Glomerular visceral epithelial cell (primary cell): ENCODE measurements at regions not wholly inside any gene's neighbourhood (a gene's known extent, or its start where the extent isn't known, plus 50 kb on each side); places are given as distances from the start of the nearest gene placed in this dataset.
"Not testable (repeated sequence)": the region's sequence is repeated elsewhere in the genome, so short reads cannot be mapped to it uniquely, and the experiment has no call there.

Experiments used
- DNase-seq: peaks from one replicate; pipeline ENCODE4 v3.0.0-alpha.2; 2016; ENCODE audit errors: extremely low spot score

GRCh38 chr18:39178166-39178565 is 1612.6 kb upstream of the CELF4 start:
- DNase-seq, result no peak

DNA sequence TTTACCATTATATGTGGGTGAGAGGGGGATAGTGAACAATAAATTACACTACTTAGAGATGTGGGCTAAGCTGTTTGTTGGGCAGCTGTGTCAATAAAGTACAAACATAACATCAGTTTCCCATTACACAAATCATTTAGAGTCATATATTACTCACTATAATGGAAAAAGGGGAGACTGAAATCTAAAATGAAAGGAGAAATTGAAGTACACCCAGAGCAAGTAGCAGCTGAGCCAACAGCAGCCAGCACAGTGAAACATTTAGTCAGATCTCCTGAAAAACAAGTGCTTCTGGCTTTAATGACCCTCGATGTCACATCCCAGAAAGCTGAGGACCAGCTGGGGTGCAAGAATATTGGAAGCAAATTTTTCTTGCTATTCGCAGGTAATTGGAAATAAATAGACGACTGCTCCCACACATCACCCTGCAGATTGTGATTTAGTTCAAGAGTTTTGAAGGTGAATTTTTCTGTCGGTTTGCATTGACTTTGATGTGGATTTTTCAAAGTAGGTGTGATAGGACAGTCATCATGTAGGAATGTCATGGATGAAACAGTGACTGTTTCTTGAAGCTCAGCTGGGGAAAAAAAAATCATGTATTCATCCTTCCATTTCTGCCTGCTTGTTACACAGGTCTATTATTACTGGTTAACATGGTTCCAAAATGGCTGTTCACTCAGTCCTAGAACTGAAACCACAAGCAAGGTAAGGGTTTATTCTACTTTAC is 1607.3 kb upstream of the CELF4 start:
- DNase-seq, result peak; percentile 9

DNA sequence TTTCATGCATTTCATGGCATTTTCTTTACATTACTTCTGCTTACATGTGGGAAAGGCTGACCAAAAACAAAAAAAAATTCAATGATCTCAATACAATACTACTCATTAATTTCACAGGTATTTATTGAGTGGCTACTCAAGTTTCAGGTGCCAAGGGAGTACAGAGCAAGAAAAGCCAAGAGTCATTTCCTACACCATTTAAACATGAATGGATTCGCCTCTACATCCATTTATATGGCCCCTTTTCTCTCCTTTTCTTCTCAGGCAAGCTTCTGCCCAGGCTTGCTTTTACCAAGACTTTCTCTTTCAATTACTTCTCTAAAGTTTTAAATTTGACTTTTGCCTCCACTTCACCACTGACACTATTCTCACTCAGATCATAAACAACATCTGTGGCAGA is 1603.1 kb upstream of the CELF4 start:
- no peak for DNase-seq

DNA sequence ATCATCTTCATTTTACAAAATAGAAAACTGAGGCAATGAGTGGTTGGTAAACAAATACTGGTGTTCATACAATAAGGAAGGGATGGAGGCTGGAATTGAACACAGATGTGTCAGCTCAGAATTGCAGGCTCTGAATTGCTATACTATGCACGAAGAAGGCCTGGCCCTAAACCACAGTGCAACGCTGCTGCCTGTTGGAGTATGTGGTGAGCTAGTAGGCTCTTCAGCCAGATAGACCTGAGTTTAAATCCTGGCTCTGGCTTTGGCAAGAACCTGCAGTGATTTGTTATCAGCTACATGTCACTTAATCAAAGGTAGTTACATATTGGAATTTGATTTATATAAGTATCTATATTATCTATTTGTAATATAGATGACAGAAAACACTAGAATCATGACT is 1602.4 kb upstream of the CELF4 start:
- no peak for DNase-seq

- no peak for DNase-seq
Observed at GRCh38 chr18:39166776-39167175, 1601.2 kb upstream of the CELF4 start.

DNA sequence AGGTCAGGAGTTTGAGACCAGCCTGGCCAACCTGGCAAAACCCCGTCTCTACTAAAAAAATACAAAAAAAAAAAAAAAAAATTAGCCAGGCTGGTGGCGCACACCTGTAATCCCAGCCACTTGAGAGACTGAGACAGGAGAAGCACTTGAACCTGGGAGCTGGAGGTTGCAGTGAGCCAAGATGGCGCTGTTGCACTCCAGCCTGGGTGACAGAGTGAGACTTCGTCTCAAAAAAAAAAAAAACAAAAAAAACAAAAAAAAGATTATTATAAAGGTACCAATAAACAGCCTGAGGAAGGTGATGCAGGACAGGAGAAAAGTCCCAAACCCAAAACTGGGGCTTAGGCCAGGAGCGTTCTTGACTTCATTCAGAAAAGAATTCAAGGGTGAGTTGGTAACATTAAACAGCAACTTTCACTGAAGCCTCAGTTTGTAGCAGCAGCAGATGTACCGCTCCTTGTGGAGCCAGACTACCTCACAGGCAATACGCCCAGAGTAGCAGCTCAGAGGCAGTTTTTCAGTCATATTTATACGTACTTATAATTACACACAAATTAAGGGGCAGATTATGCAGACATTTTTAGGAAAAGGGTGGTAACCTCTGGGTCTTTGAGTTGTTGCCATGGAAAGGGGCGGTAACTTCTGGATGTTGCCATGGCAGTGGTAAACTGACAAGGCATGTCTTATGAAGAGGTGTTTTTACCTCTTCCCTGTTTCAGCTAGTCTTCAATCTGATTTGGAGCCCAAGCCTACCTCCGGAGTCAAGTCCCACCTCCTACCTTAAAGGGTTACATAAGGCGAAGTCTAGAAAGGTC is 1596.6 kb upstream of the CELF4 start:
- no peak for DNase-seq

DNA sequence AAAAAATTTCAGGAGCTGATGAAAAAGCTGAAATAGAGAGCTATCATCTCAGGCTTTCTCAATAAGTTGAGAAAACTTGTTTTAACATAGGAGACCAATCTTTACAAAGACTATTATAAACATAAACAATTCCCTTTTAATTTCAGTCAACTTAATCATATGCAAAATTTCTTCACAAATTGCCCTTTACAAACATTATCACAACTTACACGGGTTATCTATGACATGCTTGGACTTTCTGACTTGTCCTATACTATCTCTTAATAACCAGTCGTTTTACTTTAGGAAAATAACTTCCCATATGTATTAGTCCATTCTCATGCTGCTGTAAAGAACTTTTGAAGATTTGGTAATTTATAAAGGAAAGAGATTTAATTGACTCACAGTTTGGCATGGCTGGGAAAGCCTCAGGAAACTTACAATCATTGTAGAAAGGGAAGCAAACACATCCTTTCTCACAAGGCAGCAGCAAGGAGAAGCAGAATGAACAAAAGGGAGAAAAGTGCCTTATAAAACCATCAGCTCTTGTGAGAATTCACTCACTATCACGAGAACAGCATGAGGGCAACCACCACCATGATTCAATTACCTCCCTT is 1583.7 kb upstream of the CELF4 start:
- no peak for DNase-seq

GRCh38 chr18:39134255-39134654 is 1568.7 kb upstream of the CELF4 start:
- no peak for DNase-seq

DNA sequence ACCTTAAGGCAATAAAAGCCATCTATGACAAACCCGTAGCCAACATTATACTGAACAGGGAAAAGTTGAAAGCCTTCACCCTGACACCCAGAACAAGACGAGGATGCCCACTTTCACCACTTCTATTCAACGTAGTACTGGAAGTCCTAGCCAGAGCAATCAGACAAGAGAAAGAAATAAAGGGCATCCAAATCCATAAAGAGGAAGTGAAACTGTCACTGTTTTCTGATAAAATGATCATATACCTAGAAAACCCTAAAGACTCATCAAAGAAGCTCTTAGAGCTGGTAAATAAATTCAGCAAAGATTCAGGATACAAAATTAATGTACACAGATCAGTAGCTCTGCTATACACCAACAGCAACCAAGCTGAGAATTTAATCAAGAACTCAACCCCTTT is 1561.9 kb upstream of the CELF4 start:
- not testable (repeated sequence) for DNase-seq

- DNase-seq, result no peak
Observed at GRCh38 chr18:39113790-39114189, 1548.2 kb upstream of the CELF4 start.

GRCh38 chr18:39105104-39105503 is 1539.5 kb upstream of the CELF4 start:
- no peak for DNase-seq

DNA sequence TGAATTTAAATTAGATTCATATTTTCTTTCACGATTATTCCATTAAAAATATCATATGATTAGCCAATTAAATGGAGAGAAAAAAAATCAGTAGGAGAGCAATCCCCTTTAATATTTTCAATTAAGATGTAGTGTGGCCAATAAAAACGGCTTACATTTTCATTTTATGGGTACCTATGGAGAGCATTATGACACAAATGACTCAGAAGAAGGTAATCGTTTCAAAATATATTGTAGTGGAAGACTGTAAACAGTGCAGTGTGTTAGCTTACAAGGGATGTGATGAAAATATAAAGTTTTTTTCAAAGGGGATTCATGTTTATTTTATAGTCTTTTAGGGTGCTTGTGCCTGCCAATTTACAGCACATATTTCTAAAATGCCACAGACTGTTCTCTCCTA is 1507.4 kb upstream of the CELF4 start:
- no peak for DNase-seq

DNA sequence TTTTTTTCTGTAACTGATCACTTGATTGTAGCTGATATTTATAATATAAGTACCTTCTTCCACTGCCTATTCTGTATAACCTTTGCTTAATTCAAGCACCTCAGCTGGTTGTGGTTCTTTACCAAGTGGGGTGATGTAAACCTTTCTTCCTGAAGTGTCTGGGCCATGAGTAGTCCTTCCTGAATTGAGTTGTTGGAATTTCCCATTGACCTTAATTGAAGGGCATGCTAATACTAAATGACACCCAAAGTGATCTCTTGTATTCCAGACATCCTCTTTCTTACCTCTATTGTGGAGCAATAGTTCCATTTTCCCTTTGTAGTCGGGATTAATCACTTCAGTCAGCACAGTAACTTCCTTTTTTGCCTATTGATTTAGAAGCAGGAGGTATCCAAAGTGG is 1496.8 kb upstream of the CELF4 start:
- DNase-seq, result no peak

GRCh38 chr18:39058386-39059000 is 1492.9 kb upstream of the CELF4 start:
- DNase-seq, result no peak

- no peak for DNase-seq
Observed at GRCh38 chr18:39057423-39058064, 1491.9 kb upstream of the CELF4 start.

GRCh38 chr18:39053571-39053970 is 1488.0 kb upstream of the CELF4 start:
- no peak for DNase-seq

GRCh38 chr18:39051013-39051412 is 1485.4 kb upstream of the CELF4 start:
- DNase-seq, result peak; percentile 39

DNA sequence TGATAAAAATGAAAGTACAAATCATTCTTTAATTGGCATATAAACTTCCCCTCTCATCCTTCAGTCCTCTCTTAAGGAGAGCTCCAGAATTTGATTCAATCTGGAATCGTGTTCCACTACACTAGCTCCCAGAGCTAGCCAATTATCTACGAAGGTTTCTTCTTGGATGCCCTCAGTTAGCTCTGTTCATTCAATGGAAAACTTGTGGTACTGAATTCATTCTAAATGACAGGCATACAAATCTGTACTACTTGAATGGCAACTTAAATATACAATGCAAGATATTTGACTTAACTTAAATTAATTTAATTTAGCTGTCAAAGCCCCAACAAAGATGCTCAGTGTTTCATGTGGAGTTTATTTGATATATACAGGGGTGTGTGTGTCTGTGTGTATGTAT is 1474.2 kb upstream of the CELF4 start:
- DNase-seq, result peak; percentile 28

DNA sequence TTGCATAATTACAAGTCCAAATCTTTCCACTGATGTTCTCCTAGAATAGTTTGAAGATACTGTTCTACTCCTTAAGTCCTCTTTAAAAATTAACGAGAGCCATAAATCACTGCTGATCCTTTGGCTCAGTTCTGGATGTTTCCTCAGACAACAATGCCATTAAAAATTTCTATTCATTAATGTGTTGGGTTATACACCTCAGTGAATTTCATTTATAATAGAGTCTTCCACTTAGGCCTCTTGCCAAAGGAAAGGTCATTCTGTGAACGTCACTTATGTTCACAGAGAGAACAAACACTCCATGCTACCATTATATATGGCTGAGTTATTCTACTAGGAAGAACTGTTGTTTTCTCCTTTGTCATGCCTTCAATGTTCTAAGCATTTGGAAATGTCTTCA is 1472.3 kb upstream of the CELF4 start:
- DNase-seq, result no peak

GRCh38 chr18:39033312-39033711 is 1467.7 kb upstream of the CELF4 start:
- DNase-seq, result no peak

GRCh38 chr18:39031647-39032046 is 1466.0 kb upstream of the CELF4 start:
- DNase-seq, result no peak

DNA sequence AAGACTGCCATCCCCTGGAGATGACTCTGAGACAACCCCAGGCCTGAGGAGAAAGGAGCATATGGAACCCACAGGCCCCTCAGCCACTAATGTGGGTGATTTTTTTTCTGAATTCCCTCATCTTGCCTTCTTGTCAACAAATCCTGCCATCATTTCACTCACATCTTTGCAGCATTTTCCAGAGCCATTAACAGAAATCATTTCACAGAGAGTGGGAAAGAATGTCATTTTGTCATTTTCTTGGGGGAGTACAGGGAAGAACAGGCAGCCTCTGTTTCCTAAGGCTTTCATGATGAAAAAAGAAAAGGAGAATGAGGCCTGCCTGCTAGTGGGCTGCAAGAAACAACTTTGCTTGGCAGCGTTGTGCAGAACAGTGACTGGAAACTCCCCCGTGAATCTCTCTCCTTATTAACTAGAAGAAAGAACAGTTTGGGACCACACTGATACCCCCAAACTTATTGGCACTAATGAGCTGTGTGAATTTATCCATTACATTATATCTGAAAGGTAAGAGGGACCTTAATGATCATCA is 1464.6 kb upstream of the CELF4 start:
- no peak for DNase-seq
